ENCODE measurements at regions not wholly inside any gene's neighbourhood (a gene's known extent, or its start where the extent isn't known, plus 50 kb on each side); places are given as distances from the start of the nearest gene placed in this dataset.
"Not testable (repeated sequence)": the region's sequence is repeated elsewhere in the genome, so short reads cannot be mapped to it uniquely, and the experiment has no call there.

DNA sequence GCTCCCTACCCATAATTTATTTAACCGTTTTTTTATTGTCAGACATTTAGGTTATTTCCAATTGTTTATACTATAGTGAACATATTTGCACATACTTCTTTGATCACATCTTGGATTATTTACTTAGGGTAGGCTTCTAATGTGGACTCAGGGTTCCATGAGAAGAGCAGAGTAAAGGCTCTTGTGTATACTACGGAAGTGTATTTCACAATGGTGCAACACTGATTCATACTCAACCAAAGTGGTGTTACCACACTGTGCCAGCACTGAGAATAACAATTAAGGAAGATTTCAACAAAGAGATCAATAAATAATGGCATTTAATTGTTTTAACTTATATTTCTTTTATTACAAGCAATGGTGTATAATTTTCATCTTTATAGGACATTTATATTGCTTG is 251.2 kb downstream of the ZNF326 start:
- intact Hi-C loops (cut with DNase I) = no loop called here
- Histone ChIP-seq H3K27ac (no peak overlapping the region), H3K27me3 (no peaks in the 10 kb centered on the region), H3K4me3 (no peak overlapping the region), H3K9me3 (no peaks in the 10 kb centered on the region), H3K36me3 (replicated peaks in 1 of 2; ENCODE audit: insufficient read depth in 1 of 2, low read depth in 2 of 2) (no peaks in the 10 kb centered on the region), H3K4me1 (no peaks in the 10 kb centered on the region)
- TF ChIP-seq POLR2A (IDR thresholded peaks at IDR 0.05) = no peak
- TF ChIP-seq, protein P1, sequence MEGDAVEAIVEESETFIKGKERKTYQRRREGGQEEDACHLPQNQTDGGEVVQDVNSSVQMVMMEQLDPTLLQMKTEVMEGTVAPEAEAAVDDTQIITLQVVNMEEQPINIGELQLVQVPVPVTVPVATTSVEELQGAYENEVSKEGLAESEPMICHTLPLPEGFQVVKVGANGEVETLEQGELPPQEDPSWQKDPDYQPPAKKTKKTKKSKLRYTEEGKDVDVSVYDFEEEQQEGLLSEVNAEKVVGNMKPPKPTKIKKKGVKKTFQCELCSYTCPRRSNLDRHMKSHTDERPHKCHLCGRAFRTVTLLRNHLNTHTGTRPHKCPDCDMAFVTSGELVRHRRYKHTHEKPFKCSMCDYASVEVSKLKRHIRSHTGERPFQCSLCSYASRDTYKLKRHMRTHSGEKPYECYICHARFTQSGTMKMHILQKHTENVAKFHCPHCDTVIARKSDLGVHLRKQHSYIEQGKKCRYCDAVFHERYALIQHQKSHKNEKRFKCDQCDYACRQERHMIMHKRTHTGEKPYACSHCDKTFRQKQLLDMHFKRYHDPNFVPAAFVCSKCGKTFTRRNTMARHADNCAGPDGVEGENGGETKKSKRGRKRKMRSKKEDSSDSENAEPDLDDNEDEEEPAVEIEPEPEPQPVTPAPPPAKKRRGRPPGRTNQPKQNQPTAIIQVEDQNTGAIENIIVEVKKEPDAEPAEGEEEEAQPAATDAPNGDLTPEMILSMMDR (IDR thresholded peaks at IDR 0.05) = no peak
- no peak for DNase-seq
- ATAC-seq = no peak
- 65 to 79% methylated on average over 2 of the region's 2 CpGs for WGBS, 2 donors

- intact Hi-C loops (cut with DNase I) = no loop called here
These were observed 241.6 kb downstream of the ZNF326 start for GRCh38 chr1:90236493-90236892.

GRCh38 chr1:90223401-90223800 is 228.5 kb downstream of the ZNF326 start:
- H3K4me3 ChIP-seq = no peak overlapping the region
- no peak overlapping the region for H3K27ac ChIP-seq
- peaks cover 0 to 15% (median 0%) of the 10 kb centered on the region in 3 donors for H3K9me3 ChIP-seq
- intact Hi-C loops (cut with DNase I) = no loop called here
- no peaks in the 10 kb centered on the region for H3K4me1 ChIP-seq
- no peak for ATAC-seq
- H3K36me3 ChIP-seq (replicated peaks in 1 of 2; ENCODE audit: insufficient read depth in 1 of 2, low read depth in 2 of 2) = no peaks in the 10 kb centered on the region
- DNase-seq = no peak
- no peaks in the 10 kb centered on the region for H3K27me3 ChIP-seq
- TF ChIP-seq, protein P1 (IDR thresholded peaks at IDR 0.05) = no peak
- no peak for TF ChIP-seq POLR2A (IDR thresholded peaks at IDR 0.05)

More at GRCh38 chr1:90236493-90236892, 241.6 kb downstream of the ZNF326 start:
- Histone ChIP-seq H3K36me3 (replicated peaks in 1 of 2; ENCODE audit: insufficient read depth in 1 of 2, low read depth in 2 of 2) (no peaks in the 10 kb centered on the region), H3K27ac (no peak overlapping the region), H3K9me3 (no peaks in the 10 kb centered on the region), H3K4me1 (no peaks in the 10 kb centered on the region), H3K27me3 (no peaks in the 10 kb centered on the region), H3K4me3 (no peak overlapping the region)
- TF ChIP-seq, protein P1 (IDR thresholded peaks at IDR 0.05) = no peak
- no peak for TF ChIP-seq POLR2A (IDR thresholded peaks at IDR 0.05)
- no peak for ATAC-seq
- DNase-seq = no peak
- 86 to 87% methylated on average over 5 to 6 of the region's 6 CpGs for WGBS, 2 donors

DNA sequence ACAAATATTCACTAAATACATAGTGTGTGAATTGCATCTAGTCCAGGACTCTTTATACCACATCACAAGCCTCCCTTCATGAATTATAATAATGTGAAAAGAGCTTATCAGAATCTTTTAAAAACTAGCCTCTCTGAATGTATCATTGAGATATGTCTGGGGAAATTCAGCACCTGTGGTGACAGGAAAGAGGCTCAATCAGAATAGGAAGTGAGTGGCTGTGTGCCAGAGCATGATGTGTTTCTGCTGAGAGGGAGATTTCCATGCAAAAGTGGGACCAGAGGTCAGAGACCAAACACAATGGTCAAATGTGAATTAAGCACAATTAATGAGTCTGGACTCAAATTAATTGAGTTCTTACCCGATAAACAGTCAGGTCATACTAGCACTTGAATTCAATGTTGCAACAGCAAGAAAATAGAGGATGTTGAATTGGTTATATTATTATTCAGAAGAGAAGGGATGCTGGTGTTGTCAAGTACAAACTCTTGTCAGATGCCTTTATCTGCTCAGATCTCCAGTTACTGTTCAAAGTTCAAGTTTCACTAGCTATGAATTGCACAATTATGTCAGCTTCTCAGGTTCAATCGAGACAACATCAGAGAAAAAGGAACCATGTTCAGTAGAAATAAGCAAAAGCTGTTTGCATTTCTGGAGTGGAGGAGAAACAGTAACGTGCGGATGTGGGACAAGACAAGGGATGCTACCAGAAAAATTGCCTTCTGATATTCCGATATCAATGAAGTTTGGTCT is 226.2 kb downstream of the ZNF326 start:
- Histone ChIP-seq H3K36me3 (replicated peaks in 1 of 2; ENCODE audit: insufficient read depth in 1 of 2, low read depth in 2 of 2) (no peaks in the 10 kb centered on the region), H3K27me3 (no peaks in the 10 kb centered on the region), H3K4me1 (no peaks in the 10 kb centered on the region), H3K9me3 (peaks cover 0 to 12% (median 0%) of the 10 kb centered on the region in 3 donors), H3K4me3 (no peak overlapping the region), H3K27ac (no peak overlapping the region)
- no peak for DNase-seq
- no peak for TF ChIP-seq POLR2A (IDR thresholded peaks at IDR 0.05)
- TF ChIP-seq, protein P1 (IDR thresholded peaks at IDR 0.05) = no peak
- ATAC-seq = no peak
- intact Hi-C loops (cut with DNase I) = no loop called here
- 46 to 48% methylated on average over 5 of the region's 5 CpGs for WGBS, 2 donors

GRCh38 chr1:90220496-90220895 is 225.6 kb downstream of the ZNF326 start:
- intact Hi-C loops (cut with DNase I) = no loop called here
- no peak for TF ChIP-seq POLR2A (IDR thresholded peaks at IDR 0.05)
- TF ChIP-seq, protein P1 (IDR thresholded peaks at IDR 0.05) = no peak
- H3K27ac ChIP-seq = no peak overlapping the region
- H3K9me3 ChIP-seq = peaks cover 0 to 6% (median 0%) of the 10 kb centered on the region in 3 donors
- WGBS, 2 donors = 56 to 64% methylated on average over 3 of the region's 3 CpGs
- ATAC-seq (no peak), DNase-seq (no peak)
- H3K27me3 ChIP-seq = no peaks in the 10 kb centered on the region
- H3K4me3 ChIP-seq = no peak overlapping the region
- H3K4me1 ChIP-seq = no peaks in the 10 kb centered on the region
- H3K36me3 ChIP-seq (replicated peaks in 1 of 2; ENCODE audit: insufficient read depth in 1 of 2, low read depth in 2 of 2) = no peaks in the 10 kb centered on the region

- DNase-seq; H3K4me1 ChIP-seq; intact Hi-C loops (cut with DNase I); H3K4me3 ChIP-seq; H3K36me3 ChIP-seq (replicated peaks in 1 of 2; ENCODE audit: insufficient read depth in 1 of 2, low read depth in 2 of 2); H3K9me3 ChIP-seq; H3K27me3 ChIP-seq; ATAC-seq; H3K27ac ChIP-seq: not testable (repeated sequence)
- WGBS, 2 donors = 62 to 76% methylated on average over 25 to 27 of the region's 27 CpGs
These were observed 224.4 kb downstream of the ZNF326 start for GRCh38 chr1:90219166-90219871.
